Ovary (tissue), 3 donors: ENCODE measurements at regions not wholly inside any gene's neighbourhood (a gene's known extent, or its start where the extent isn't known, plus 50 kb on each side); places are given as distances from the start of the nearest gene placed in this dataset.

ENCODE experiments used
- CTCF ChIP-seq, 3 donors: fragments of 450-650 bp in 2 of 3; fragments of 200-600 bp in 1 of 3; IDR thresholded peaks; one replicate each; pipeline versions ENCODE4 v1.5.1 to v1.8.0; 2016 to 2022; ENCODE audit warnings: antibody characterized with exemption in 3 of 3, mild to moderate bottlenecking in 1 of 3
- EP300 ChIP-seq: sonication (generic); formaldehyde crosslinking; IDR thresholded peaks from one replicate; pipeline ENCODE4 v1.6.1; 2017; ENCODE audit warnings: antibody characterized with exemption
- POLR2A ChIP-seq: fragments of 450-650 bp; IDR thresholded peaks from one replicate; pipeline ENCODE4 v1.6.1; 2017; ENCODE audit warnings: antibody characterized with exemption, mild to moderate bottlenecking, moderate library complexity
- donor health status: DM: no; HTN: no; CAD: no.

DNA sequence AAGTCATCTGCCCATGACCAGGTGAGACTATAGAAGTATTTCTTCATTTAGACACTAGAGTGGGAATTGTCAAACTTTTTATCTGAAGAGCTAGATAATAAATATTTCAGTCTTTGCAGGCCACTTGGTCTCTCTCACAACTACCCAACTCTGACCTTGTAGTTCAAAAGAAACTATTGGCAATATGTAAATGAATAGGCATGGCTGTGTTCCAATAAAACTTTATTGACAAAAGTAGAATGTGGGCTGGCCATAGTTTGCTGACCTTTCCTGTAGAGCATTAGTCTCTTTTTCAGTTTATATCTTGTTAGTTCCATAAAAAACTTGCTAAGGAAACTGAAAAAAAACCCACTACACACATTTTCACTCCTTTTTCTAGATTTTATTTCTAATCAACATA lies 535.5 kb downstream of the PRR16 start:
- TF ChIP-seq POLR2A (no peak), CTCF (IDR thresholded peaks at IDR 0.05) (no peak), EP300 (no peak)
